SU-DHL-6 (cell line): ENCODE measurements at regions not wholly inside any gene's neighbourhood (a gene's known extent, or its start where the extent isn't known, plus 50 kb on each side); places are given as distances from the start of the nearest gene placed in this dataset.

Experiments
- H2AFZ ChIP-seq: fragments of 200-600 bp; sonication (generic); 2 replicates; pipeline ENCODE4 v1.6.1; 2014; ENCODE audit warnings: low read depth, mild to moderate bottlenecking, moderate library complexity, mixed read lengths, antibody characterized with exemption, low read length; ENCODE audit not compliant: severe bottlenecking
- H3F3A ChIP-seq: fragments of 200-600 bp; shearing (Covaris generic); 2 replicates; pipeline ENCODE4 v1.6.0; 2016; ENCODE audit warnings: antibody characterized with exemption, mild to moderate bottlenecking; ENCODE audit not compliant: insufficient read depth
- H3K27ac ChIP-seq: fragments of 200-600 bp; sonication (generic); 2 replicates; pipeline ENCODE4 v1.5.1; 2016; ENCODE audit warnings: low read depth, mild to moderate bottlenecking, low read length, moderate library complexity, mixed read lengths
- H3K27me3 ChIP-seq: fragments of 200-600 bp; sonication (generic), shearing (Covaris generic); 2 replicates; pipeline ENCODE4 v1.6.0; 2014; ENCODE audit warnings: mild to moderate bottlenecking, low read length
- H3K36me3 ChIP-seq: fragments of 200-600 bp; sonication (generic); 2 replicates; pipeline ENCODE4 v1.6.1; 2014; ENCODE audit warnings: mild to moderate bottlenecking, low read length, mixed read lengths
- H3K4me2 ChIP-seq: fragments of 300-600, 200-600 bp; shearing (Covaris generic), sonication (generic); 2 replicates; pipeline ENCODE4 v1.6.0; 2014; ENCODE audit warnings: low read length, low read depth, mild to moderate bottlenecking; ENCODE audit not compliant: poor library complexity, severe bottlenecking
- H3K4me3 ChIP-seq: fragments of 200-600 bp; sonication (generic); 2 replicates; pipeline ENCODE4 v1.5.1; 2014; ENCODE audit warnings: antibody characterized with exemption, low read length, mild to moderate bottlenecking, mixed read lengths; ENCODE audit not compliant: insufficient read depth, poor library complexity, severe bottlenecking
- H3K79me2 ChIP-seq: fragments of 200-600 bp; sonication (generic); 2 replicates; pipeline ENCODE4 v1.6.1; 2014; ENCODE audit warnings: mild to moderate bottlenecking, low read length, moderate library complexity; ENCODE audit not compliant: insufficient read depth
- H3K9ac ChIP-seq: fragments of 200-600 bp; sonication (generic); 2 replicates; pipeline ENCODE4 v1.7.0; 2014; ENCODE audit warnings: mild to moderate bottlenecking, low read length
- H3K9me2 ChIP-seq: fragments of 200-600 bp; sonication (generic); replicated peaks from 2 replicates; pipeline ENCODE4 v1.6.1; 2014; ENCODE audit warnings: low read length; ENCODE audit not compliant: insufficient read depth
- H3K9me3 ChIP-seq: fragments of 200-600 bp; sonication (generic); 2 replicates; pipeline ENCODE4 v1.6.1; 2014; ENCODE audit warnings: low read length, mixed read lengths; ENCODE audit not compliant: insufficient read depth
- H4K20me1 ChIP-seq: fragments of 200-600 bp; sonication (generic); 2 replicates; pipeline ENCODE4 v1.6.1; 2014; ENCODE audit warnings: low read depth, mild to moderate bottlenecking, antibody characterized with exemption, low read length, moderate library complexity, mixed read lengths
- CTCF ChIP-seq: fragments of 200-600 bp; sonication (generic); IDR thresholded peaks from one replicate; pipeline ENCODE4 v1.5.1; 2017; ENCODE audit warnings: antibody characterized with exemption, mild to moderate bottlenecking, low read length, moderate library complexity; ENCODE audit not compliant: insufficient read depth, poor library complexity, severe bottlenecking
- EZH2phosphoT487 ChIP-seq: fragments of 200-600 bp; sonication (generic), shearing (Covaris generic); conservative IDR thresholded peaks from 2 replicates; pipeline ENCODE4 v1.6.1; 2018; ENCODE audit warnings: mild to moderate bottlenecking, antibody characterized with exemption, low read length, moderate library complexity, mixed read lengths

GRCh38 chr18:76644580-76644979 lies 149.5 kb upstream of the ZNF516 start:
- no peaks in the 10 kb centered on the region for H3K27me3 ChIP-seq
- no peaks in the 10 kb centered on the region for H3K9me3 ChIP-seq
- no peak overlapping the region for H3K4me2 ChIP-seq
- H3K27ac ChIP-seq: no peak overlapping the region
- H3K9ac ChIP-seq: no peak overlapping the region
- H4K20me1 ChIP-seq: no peaks in the 10 kb centered on the region
- H3K4me3 ChIP-seq: no peak overlapping the region
- TF ChIP-seq CTCF: no peak
- TF ChIP-seq EZH2phosphoT487: no peak
- no peaks in the 10 kb centered on the region for H3F3A ChIP-seq
- H2AFZ ChIP-seq: no peak overlapping the region
- H3K9me2 ChIP-seq: no peaks in the 10 kb centered on the region
- no peaks in the 10 kb centered on the region for H3K36me3 ChIP-seq
- H3K79me2 ChIP-seq: no peaks in the 10 kb centered on the region

GRCh38 chr18:76643996-76644395 lies 149.0 kb upstream of the ZNF516 start:
- TF ChIP-seq CTCF (no peak), EZH2phosphoT487 (no peak)
- H3K27me3 ChIP-seq: no peaks in the 10 kb centered on the region

GRCh38 chr18:76643199-76643598 lies 148.2 kb upstream of the ZNF516 start:
- H3K9ac ChIP-seq: no peak overlapping the region
- no peaks in the 10 kb centered on the region for H3K9me2 ChIP-seq
- no peaks in the 10 kb centered on the region; the same call in 1 of the 2 replicates for H3K27me3 ChIP-seq
- no peaks in the 10 kb centered on the region for H3K79me2 ChIP-seq
- TF ChIP-seq EZH2phosphoT487 (no peak), CTCF (no peak)
- no peak overlapping the region for H3K27ac ChIP-seq
- no peaks in the 10 kb centered on the region for H3K36me3 ChIP-seq
- H3F3A ChIP-seq: no peaks in the 10 kb centered on the region
- H3K9me3 ChIP-seq: no peaks in the 10 kb centered on the region
- H3K4me2 ChIP-seq: no peak overlapping the region
- no peak overlapping the region for H2AFZ ChIP-seq
- no peak overlapping the region for H3K4me3 ChIP-seq
- no peaks in the 10 kb centered on the region for H4K20me1 ChIP-seq

More at GRCh38 chr18:76643996-76644395, 149.0 kb upstream of the ZNF516 start:
- Histone ChIP-seq H3K27ac (no peak overlapping the region), H3K4me3 (no peak overlapping the region), H4K20me1 (no peaks in the 10 kb centered on the region), H3K9me2 (no peaks in the 10 kb centered on the region), H3K79me2 (no peaks in the 10 kb centered on the region), H2AFZ (no peak overlapping the region), H3K9ac (no peak overlapping the region), H3F3A (no peaks in the 10 kb centered on the region), H3K4me2 (no peak overlapping the region), H3K36me3 (no peaks in the 10 kb centered on the region), H3K9me3 (no peaks in the 10 kb centered on the region)
